Loucy (cell line): ENCODE measurements at regions not wholly inside any gene's neighbourhood (a gene's known extent, or its start where the extent isn't known, plus 50 kb on each side); places are given as distances from the start of the nearest gene placed in this dataset.

Source experiments
- CTCF ChIP-seq: fragments of 200-600 bp; sonication (generic); conservative IDR thresholded peaks from 2 replicates; pipeline ENCODE4 v1.5.1; 2014; ENCODE audit warnings: mild to moderate bottlenecking, antibody characterized with exemption, low read length
- EZH2phosphoT487 ChIP-seq: fragments of 200-600 bp; IDR thresholded peaks from 2 replicates; pipeline ENCODE4 v1.6.1; 2018; ENCODE audit warnings: antibody characterized with exemption, mild to moderate bottlenecking, moderate library complexity, borderline replicate concordance

- TF ChIP-seq CTCF (no peak), EZH2phosphoT487 (no peak)
These were observed 50.5 kb upstream of the OTOS start for GRCh38 chr2:240191001-240191400.
